ENCODE measurements at regions not wholly inside any gene's neighbourhood (a gene's known extent, or its start where the extent isn't known, plus 50 kb on each side); places are given as distances from the start of the nearest gene placed in this dataset.
A peak's percentile ranks its signal among the peaks of the same experiment; 100 is the strongest.

GRCh38 chr2:150166313-150167051 lies 321.0 kb downstream of the RND3 start (continued):
- TF ChIP-seq MAZ (CRISPR knock-in tag; conservative IDR thresholded peaks at IDR 0.05 in 1 of 2, IDR thresholded peaks at IDR 0.05 in 1 of 2) (peak in 1 of 2 experiments; percentile 70; a peak in 2 of 4 replicates), EHMT2 (IDR thresholded peaks at IDR 0.05) (no peak), MGA (IDR thresholded peaks at IDR 0.05) (peak; percentile 66), SMAD3 (CRISPR knock-in tag; conservative IDR thresholded peaks at IDR 0.05) (peak; percentile 38; the same call in 1 of the 2 replicates), NBN (IDR thresholded peaks at IDR 0.05; ENCODE audit: low read depth) (no peak), ZNF75A (CRISPR knock-in tag; IDR thresholded peaks at IDR 0.05) (peak; percentile 51), ZKSCAN8 (CRISPR knock-in tag; IDR thresholded peaks at IDR 0.05) (peak; percentile 87)

Measured in K562 (cell line).